IMR-90 (cell line): ENCODE measurements at regions not wholly inside any gene's neighbourhood (a gene's known extent, or its start where the extent isn't known, plus 50 kb on each side); places are given as distances from the start of the nearest gene placed in this dataset.

Source experiments
- ATAC-seq: fragments of 200-7000 bp; cut with Tn5 transposase; 2 replicates; pipeline ENCODE4 v1.9.1; 2020; ENCODE audit warnings: low read depth, mild to moderate bottlenecking, moderate library complexity
- BruUV-seq: library from RNA; stranded (reverse); fragments of 400-500 nt; replicated peaks from 2 replicates; lab custom pipeline; 2021; lab: Mats Ljungman, UMichigan
- CTCF ChIA-PET: fragments of 300-600 bp; formaldehyde crosslinking; extraction: SDS; loops from one replicate; lab custom pipeline; 2021; ENCODE audit warnings: antibody characterized with exemption; lab: Yijun Ruan, JAX
- POLR2A ChIA-PET: fragments of 300-600 bp; sonication (Branson Sonifier 250); formaldehyde crosslinking; loops from one replicate; lab custom pipeline; 2022; ENCODE audit warnings: antibody characterized with exemption; ENCODE audit not compliant: unreplicated experiment; lab: Charles Lee
- DNase-seq: peaks from one replicate; pipeline ENCODE4 v3.0.0; 2013
- H2AFZ ChIP-seq: replicated peaks from 2 replicates; pipeline ENCODE3; 2013; ENCODE audit warnings: low read length, mild to moderate bottlenecking; ENCODE audit not compliant: poor library complexity
- H2AK5ac ChIP-seq: 2 replicates; pipeline ENCODE4 v1.6.1; 2013; ENCODE audit warnings: low read depth, low read length, inconsistent platforms
- H2AK9ac ChIP-seq: replicated peaks from 2 replicates; pipeline ENCODE3; 2013; ENCODE audit warnings: mild to moderate bottlenecking, low read depth, low read length, moderate library complexity; ENCODE audit not compliant: poor library complexity
- H2BK120ac ChIP-seq: 2 replicates; pipeline ENCODE4 v1.6.1; 2013; ENCODE audit warnings: low read depth, low read length, inconsistent platforms
- H2BK15ac ChIP-seq: 3 replicates; pipeline ENCODE4 v1.6.1; 2013; ENCODE audit warnings: low read depth, low read length, inconsistent platforms
- H2BK20ac ChIP-seq: 2 replicates; pipeline ENCODE4 v1.6.1; 2013; ENCODE audit warnings: low read depth, mild to moderate bottlenecking, inconsistent platforms, low read length, moderate library complexity
- H2BK5ac ChIP-seq: 2 replicates; pipeline ENCODE4 v1.6.1; 2013; ENCODE audit warnings: mild to moderate bottlenecking, low read depth, low read length, inconsistent platforms; ENCODE audit not compliant: poor library complexity, severe bottlenecking
- H3K14ac ChIP-seq: replicated peaks from 2 replicates; pipeline ENCODE4 v1.6.1; 2013; ENCODE audit warnings: low read depth, low read length, inconsistent platforms
- H3K18ac ChIP-seq: 2 replicates; pipeline ENCODE4 v1.6.1; 2013; ENCODE audit warnings: low read depth, low read length, control low read depth
- H3K23ac ChIP-seq: 2 replicates; pipeline ENCODE4 v1.6.1; 2013; ENCODE audit warnings: low read depth, low read length, inconsistent platforms
- H3K27ac ChIP-seq: 2 replicates; pipeline ENCODE4 v1.5.1; 2013; ENCODE audit warnings: mild to moderate bottlenecking, control low read depth, low read length; ENCODE audit not compliant: insufficient read depth
- H3K27me3 ChIP-seq: 2 replicates; pipeline ENCODE4 v1.6.1; 2013; ENCODE audit warnings: low read length; ENCODE audit not compliant: control insufficient read depth, insufficient read depth
- H3K36me3 ChIP-seq: 2 replicates; pipeline ENCODE4 v1.6.1; 2013; ENCODE audit warnings: low read length, mixed read lengths; ENCODE audit not compliant: control insufficient read depth, insufficient read depth
- H3K4ac ChIP-seq: 2 replicates; pipeline ENCODE4 v1.6.1; 2013; ENCODE audit warnings: low read depth, low read length, inconsistent platforms
- H3K4me1 ChIP-seq: 2 replicates; pipeline ENCODE4 v1.6.1; 2013; ENCODE audit warnings: low read length, mixed read lengths; ENCODE audit not compliant: control insufficient read depth, insufficient read depth
- H3K4me2 ChIP-seq: 2 replicates; pipeline ENCODE4 v1.6.1; 2013; ENCODE audit warnings: low read depth, mild to moderate bottlenecking, control low read depth, low read length, moderate library complexity
- H3K4me3 ChIP-seq: 2 replicates; pipeline ENCODE4 v1.5.1; 2013; ENCODE audit warnings: low read depth, mild to moderate bottlenecking, control low read depth, low read length, moderate library complexity; ENCODE audit not compliant: insufficient read depth
- H3K56ac ChIP-seq: 2 replicates; pipeline ENCODE4 v1.6.1; 2013; ENCODE audit warnings: low read length, inconsistent platforms; ENCODE audit not compliant: insufficient read depth; ENCODE audit errors: extremely low read depth
- H3K79me1 ChIP-seq, 2 experiments: 2 replicates each; pipeline ENCODE4 v1.6.1; 2013; ENCODE audit warnings: low read length in 2 of 2, inconsistent platforms in 1 of 2, low read depth in 1 of 2
- H3K9ac ChIP-seq: 2 replicates; pipeline ENCODE4 v1.6.1; 2013; ENCODE audit warnings: low read depth, low read length, control low read depth
- H3K9me1 ChIP-seq: 2 replicates; pipeline ENCODE4 v1.6.1; 2013; ENCODE audit warnings: low read length, inconsistent platforms; ENCODE audit not compliant: insufficient read depth
- H3K9me3 ChIP-seq: 2 replicates; pipeline ENCODE4 v1.6.1; 2013; ENCODE audit warnings: low read length; ENCODE audit not compliant: control insufficient read depth, insufficient read depth
- H4K20me1 ChIP-seq: 2 replicates; pipeline ENCODE4 v1.6.1; 2013; ENCODE audit warnings: low read length, inconsistent platforms; ENCODE audit not compliant: insufficient read depth
- H4K5ac ChIP-seq: 2 replicates; pipeline ENCODE4 v1.6.1; 2013; ENCODE audit warnings: mild to moderate bottlenecking, low read depth, low read length, control low read depth
- H4K8ac ChIP-seq, 2 experiments: 2 replicates each; pipeline ENCODE4 v1.6.1; 2013; ENCODE audit warnings: low read depth in 2 of 2, low read length in 2 of 2, control low read depth in 1 of 2, inconsistent platforms in 1 of 2
- H4K91ac ChIP-seq: 2 replicates; pipeline ENCODE4 v1.6.1; 2013; ENCODE audit warnings: low read depth, low read length, inconsistent platforms; ENCODE audit not compliant: insufficient read depth
- CTCF ChIP-seq: conservative IDR thresholded peaks from 2 replicates; pipeline ENCODE4 v1.5.1; 2012; ENCODE audit warnings: mild to moderate bottlenecking, low read depth, low read length, improper control_type of control experiment
- MXI1 ChIP-seq: IDR thresholded peaks from 2 replicates; pipeline ENCODE4 v1.6.1; 2012; ENCODE audit warnings: low read depth, mild to moderate bottlenecking, low read length, moderate library complexity, borderline replicate concordance
- WGBS, 2 experiments: methylation state at CpG; one replicate each; pipeline versions ENCODE4 v1.1.5 to v1.1.7; 2013; ENCODE audit warnings: missing lambda C conversion rate in 2 of 2; ENCODE audit not compliant: insufficient read length in 1 of 2; ENCODE audit errors: extremely low coverage in 2 of 2; 5-methylcytosine and 5-hydroxymethylcytosine counted together
- dilution Hi-C: fragments of 300-500 bp; cut with HindIII; formaldehyde crosslinking; loops from one replicate; pipeline ENCODE4 v1.14.3; 2018; ENCODE audit warnings: low sequenced_read_pairs; ENCODE audit not compliant: unreplicated experiment
- in situ Hi-C: fragments of 300-500 bp; cut with MboI; formaldehyde crosslinking; loops from 3 replicates; pipeline ENCODE4 v1.14.3; 2019; ENCODE audit warnings: low sequenced_read_pairs, inconsistent platforms, mixed read lengths
- intact Hi-C: fragments of 100-400 bp; cut with micrococcal nuclease; formaldehyde crosslinking; loops from 2 replicates; pipeline ENCODE4 v1.10.0; 2022

- H4K5ac ChIP-seq = no peak overlapping the region
- intact Hi-C loops = no loop called here
- peaks cover 3% of the 10 kb centered on the region for H3K27me3 ChIP-seq
- no peak overlapping the region for H3K18ac ChIP-seq
- H3K56ac ChIP-seq = no peak overlapping the region
- POLR2A ChIA-PET = no interaction called here
- H3K27ac ChIP-seq = no peak overlapping the region
- no peaks in the 10 kb centered on the region for H3K36me3 ChIP-seq
- DNase-seq (no peak), ATAC-seq (no peak)
- H3K4me3 ChIP-seq = no peak overlapping the region
- 40% methylated on average over 1 of the region's 5 CpGs; no CpG with 5 or more reads in 1 of the 2 experiments for WGBS, 2 experiments
- H3K9me3 ChIP-seq = no peaks in the 10 kb centered on the region
- dilution Hi-C loops = no loop called here
- TF ChIP-seq MXI1 = no peak
- TF ChIP-seq CTCF = no peak
- H3K9ac ChIP-seq = no peak overlapping the region
- H2AK9ac ChIP-seq = no peak overlapping the region
- in situ Hi-C loops = no loop called here
- H4K91ac ChIP-seq = no peak overlapping the region
- no peak overlapping the region for H4K8ac ChIP-seq
- H4K20me1 ChIP-seq = no peaks in the 10 kb centered on the region
- H2BK20ac ChIP-seq = no peak overlapping the region
- H2AFZ ChIP-seq = no peak overlapping the region
- no peak overlapping the region for H3K14ac ChIP-seq
- BruUV-seq = no TSS peak
- H3K4ac ChIP-seq = no peak overlapping the region
- no peak overlapping the region for H3K4me2 ChIP-seq
- no peaks in the 10 kb centered on the region for H3K4me1 ChIP-seq
- no peak overlapping the region for H2AK5ac ChIP-seq
- no peak overlapping the region for H3K23ac ChIP-seq
- H2BK120ac ChIP-seq = no peak overlapping the region
- H2BK15ac ChIP-seq = no peak overlapping the region
- CTCF ChIA-PET = no interaction called here
- no peaks in the 10 kb centered on the region for H3K9me1 ChIP-seq
- H2BK5ac ChIP-seq = no peak overlapping the region
- no peaks in the 10 kb centered on the region for H3K79me1 ChIP-seq
Observed at GRCh38 chr10:125534515-125534914, 148.4 kb downstream of the TEX36 start.
